ENCODE measurements at regions not wholly inside any gene's neighbourhood (a gene's known extent, or its start where the extent isn't known, plus 50 kb on each side); places are given as distances from the start of the nearest gene placed in this dataset.

DNA sequence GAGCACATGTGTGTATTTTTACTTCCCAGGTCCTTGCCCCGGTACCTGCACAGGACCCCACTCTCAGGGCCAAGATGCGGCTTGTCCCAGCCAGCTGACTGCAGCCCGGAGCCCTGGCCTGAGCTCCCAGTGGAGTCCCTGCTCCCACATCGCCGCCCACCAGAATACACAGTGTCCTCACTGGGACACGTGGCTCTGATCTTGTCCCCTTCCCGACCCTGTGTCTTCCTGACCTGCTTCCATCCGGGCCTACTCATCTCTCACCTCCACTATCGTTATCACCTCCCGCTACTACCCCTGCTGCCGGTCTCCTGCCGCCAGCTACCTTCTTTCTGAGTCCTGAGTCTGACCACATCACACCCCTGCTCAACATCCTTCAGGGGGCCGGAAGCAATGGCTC lies 146.3 kb upstream of the CHST15 start:
- Histone ChIP-seq H3K79me2 (ENCODE audit: control insufficient read depth, insufficient read depth, low read length) (no peaks in the 10 kb centered on the region), H2AFZ (ENCODE audit: control insufficient read depth, low read depth, low read length) (no peak overlapping the region), H3K36me3 (ENCODE audit: control insufficient read depth in 2 of 2, insufficient read depth in 2 of 2, low read length in 1 of 2) (no peaks in the 10 kb centered on the region), H3K27me3 (replicated peaks in 1 of 2; ENCODE audit: control insufficient read depth in 2 of 2, insufficient read depth in 2 of 2, low read length in 1 of 2) (no peaks in the 10 kb centered on the region), H3K27ac (ENCODE audit: control insufficient read depth, insufficient read depth) (no peak overlapping the region), H4K20me1 (ENCODE audit: control insufficient read depth, insufficient read depth) (no peaks in the 10 kb centered on the region), H3K4me3 (no peak overlapping the region), H3K9ac (ENCODE audit: control insufficient read depth, insufficient read depth, low read length) (no peak overlapping the region), H3K9me3 (replicated peaks; ENCODE audit: control insufficient read depth, insufficient read depth, low read length) (no peaks in the 10 kb centered on the region), H3K4me1 (ENCODE audit: control insufficient read depth, insufficient read depth, low read length) (no peaks in the 10 kb centered on the region), H3K4me2 (ENCODE audit: control insufficient read depth, insufficient read depth) (no peak overlapping the region)
- CTCF ChIA-PET = no interaction called here
- POLR2A ChIA-PET = interaction anchor here (0.5 kb wide), 1 partner anchor 199 kb away, joined by 3 read pairs; no protein-coding TSS in a partner anchor
- in situ Hi-C loops (cut with MboI) (no loop called here), intact Hi-C loops (cut with micrococcal nuclease; ENCODE audit: unreplicated experiment) (no loop called here)
- 85% methylated on average over 12 of the region's 13 CpGs for WGBS (ENCODE audit: insufficient coverage, insufficient replicate concordance, low lambda C conversion rate, missing lambda C conversion rate)
- no peak for FAIRE-seq
- RAD21 ChIA-PET (ENCODE audit: unreplicated experiment) = no interaction called here
- SMC1A ChIA-PET (ENCODE audit: uncharacterized antibody, unreplicated experiment) = no interaction called here
- no TSS peak for BruUV-seq (replicated peaks)
- TF ChIP-seq EGR1 (IDR thresholded peaks at IDR 0.05; ENCODE audit: borderline replicate concordance in 1 of 2, low read depth in 2 of 2, low read length in 2 of 2) = no peak
- TF ChIP-seq ETV6 (conservative IDR thresholded peaks at IDR 0.05 in 1 of 2, IDR thresholded peaks at IDR 0.05 in 1 of 2; ENCODE audit: borderline replicate concordance in 1 of 2, low read depth in 1 of 2) = no peak
- no peak for TF ChIP-seq JUNB (IDR thresholded peaks at IDR 0.05)
- TF ChIP-seq, protein P1, sequence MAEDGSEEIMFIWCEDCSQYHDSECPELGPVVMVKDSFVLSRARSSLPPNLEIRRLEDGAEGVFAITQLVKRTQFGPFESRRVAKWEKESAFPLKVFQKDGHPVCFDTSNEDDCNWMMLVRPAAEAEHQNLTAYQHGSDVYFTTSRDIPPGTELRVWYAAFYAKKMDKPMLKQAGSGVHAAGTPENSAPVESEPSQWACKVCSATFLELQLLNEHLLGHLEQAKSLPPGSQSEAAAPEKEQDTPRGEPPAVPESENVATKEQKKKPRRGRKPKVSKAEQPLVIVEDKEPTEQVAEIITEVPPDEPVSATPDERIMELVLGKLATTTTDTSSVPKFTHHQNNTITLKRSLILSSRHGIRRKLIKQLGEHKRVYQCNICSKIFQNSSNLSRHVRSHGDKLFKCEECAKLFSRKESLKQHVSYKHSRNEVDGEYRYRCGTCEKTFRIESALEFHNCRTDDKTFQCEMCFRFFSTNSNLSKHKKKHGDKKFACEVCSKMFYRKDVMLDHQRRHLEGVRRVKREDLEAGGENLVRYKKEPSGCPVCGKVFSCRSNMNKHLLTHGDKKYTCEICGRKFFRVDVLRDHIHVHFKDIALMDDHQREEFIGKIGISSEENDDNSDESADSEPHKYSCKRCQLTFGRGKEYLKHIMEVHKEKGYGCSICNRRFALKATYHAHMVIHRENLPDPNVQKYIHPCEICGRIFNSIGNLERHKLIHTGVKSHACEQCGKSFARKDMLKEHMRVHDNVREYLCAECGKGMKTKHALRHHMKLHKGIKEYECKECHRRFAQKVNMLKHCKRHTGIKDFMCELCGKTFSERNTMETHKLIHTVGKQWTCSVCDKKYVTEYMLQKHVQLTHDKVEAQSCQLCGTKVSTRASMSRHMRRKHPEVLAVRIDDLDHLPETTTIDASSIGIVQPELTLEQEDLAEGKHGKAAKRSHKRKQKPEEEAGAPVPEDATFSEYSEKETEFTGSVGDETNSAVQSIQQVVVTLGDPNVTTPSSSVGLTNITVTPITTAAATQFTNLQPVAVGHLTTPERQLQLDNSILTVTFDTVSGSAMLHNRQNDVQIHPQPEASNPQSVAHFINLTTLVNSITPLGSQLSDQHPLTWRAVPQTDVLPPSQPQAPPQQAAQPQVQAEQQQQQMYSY (CRISPR knock-in tag; IDR thresholded peaks at IDR 0.05) = no peak
- TF ChIP-seq, protein P2, sequence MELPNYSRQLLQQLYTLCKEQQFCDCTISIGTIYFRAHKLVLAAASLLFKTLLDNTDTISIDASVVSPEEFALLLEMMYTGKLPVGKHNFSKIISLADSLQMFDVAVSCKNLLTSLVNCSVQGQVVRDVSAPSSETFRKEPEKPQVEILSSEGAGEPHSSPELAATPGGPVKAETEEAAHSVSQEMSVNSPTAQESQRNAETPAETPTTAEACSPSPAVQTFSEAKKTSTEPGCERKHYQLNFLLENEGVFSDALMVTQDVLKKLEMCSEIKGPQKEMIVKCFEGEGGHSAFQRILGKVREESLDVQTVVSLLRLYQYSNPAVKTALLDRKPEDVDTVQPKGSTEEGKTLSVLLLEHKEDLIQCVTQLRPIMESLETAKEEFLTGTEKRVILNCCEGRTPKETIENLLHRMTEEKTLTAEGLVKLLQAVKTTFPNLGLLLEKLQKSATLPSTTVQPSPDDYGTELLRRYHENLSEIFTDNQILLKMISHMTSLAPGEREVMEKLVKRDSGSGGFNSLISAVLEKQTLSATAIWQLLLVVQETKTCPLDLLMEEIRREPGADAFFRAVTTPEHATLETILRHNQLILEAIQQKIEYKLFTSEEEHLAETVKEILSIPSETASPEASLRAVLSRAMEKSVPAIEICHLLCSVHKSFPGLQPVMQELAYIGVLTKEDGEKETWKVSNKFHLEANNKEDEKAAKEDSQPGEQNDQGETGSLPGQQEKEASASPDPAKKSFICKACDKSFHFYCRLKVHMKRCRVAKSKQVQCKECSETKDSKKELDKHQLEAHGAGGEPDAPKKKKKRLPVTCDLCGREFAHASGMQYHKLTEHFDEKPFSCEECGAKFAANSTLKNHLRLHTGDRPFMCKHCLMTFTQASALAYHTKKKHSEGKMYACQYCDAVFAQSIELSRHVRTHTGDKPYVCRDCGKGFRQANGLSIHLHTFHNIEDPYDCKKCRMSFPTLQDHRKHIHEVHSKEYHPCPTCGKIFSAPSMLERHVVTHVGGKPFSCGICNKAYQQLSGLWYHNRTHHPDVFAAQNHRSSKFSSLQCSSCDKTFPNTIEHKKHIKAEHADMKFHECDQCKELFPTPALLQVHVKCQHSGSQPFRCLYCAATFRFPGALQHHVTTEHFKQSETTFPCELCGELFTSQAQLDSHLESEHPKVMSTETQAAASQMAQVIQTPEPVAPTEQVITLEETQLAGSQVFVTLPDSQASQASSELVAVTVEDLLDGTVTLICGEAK (IDR thresholded peaks at IDR 0.05; ENCODE audit: borderline replicate concordance) = no peak
- TF ChIP-seq, protein P3, sequence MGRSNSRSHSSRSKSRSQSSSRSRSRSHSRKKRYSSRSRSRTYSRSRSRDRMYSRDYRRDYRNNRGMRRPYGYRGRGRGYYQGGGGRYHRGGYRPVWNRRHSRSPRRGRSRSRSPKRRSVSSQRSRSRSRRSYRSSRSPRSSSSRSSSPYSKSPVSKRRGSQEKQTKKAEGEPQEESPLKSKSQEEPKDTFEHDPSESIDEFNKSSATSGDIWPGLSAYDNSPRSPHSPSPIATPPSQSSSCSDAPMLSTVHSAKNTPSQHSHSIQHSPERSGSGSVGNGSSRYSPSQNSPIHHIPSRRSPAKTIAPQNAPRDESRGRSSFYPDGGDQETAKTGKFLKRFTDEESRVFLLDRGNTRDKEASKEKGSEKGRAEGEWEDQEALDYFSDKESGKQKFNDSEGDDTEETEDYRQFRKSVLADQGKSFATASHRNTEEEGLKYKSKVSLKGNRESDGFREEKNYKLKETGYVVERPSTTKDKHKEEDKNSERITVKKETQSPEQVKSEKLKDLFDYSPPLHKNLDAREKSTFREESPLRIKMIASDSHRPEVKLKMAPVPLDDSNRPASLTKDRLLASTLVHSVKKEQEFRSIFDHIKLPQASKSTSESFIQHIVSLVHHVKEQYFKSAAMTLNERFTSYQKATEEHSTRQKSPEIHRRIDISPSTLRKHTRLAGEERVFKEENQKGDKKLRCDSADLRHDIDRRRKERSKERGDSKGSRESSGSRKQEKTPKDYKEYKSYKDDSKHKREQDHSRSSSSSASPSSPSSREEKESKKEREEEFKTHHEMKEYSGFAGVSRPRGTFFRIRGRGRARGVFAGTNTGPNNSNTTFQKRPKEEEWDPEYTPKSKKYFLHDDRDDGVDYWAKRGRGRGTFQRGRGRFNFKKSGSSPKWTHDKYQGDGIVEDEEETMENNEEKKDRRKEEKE (IDR thresholded peaks at IDR 0.05) = no peak
- DNase-seq (ENCODE audit: low read depth, low spot score) = no peak
- no peak for ATAC-seq

Measured in GM12878 (cell line).